GM19468 (cell line): ENCODE measurements at regions not wholly inside any gene's neighbourhood (a gene's known extent, or its start where the extent isn't known, plus 50 kb on each side); places are given as distances from the start of the nearest gene placed in this dataset.

Experiments used
- ATAC-seq: cut with Tn5 transposase; IDR thresholded peaks from one replicate; pipeline ENCODE4 v1.9.1; 2021; ENCODE audit warnings: mild to moderate bottlenecking, moderate library complexity, moderate number of reproducible peaks; ENCODE audit not compliant: unreplicated experiment; ENCODE audit errors: extremely low read depth

GRCh38 chr21:38924954-38925353, 119.2 kb downstream of the ETS2 start:
- ATAC-seq: no peak

- ATAC-seq: no peak
These were observed 117.7 kb downstream of the ETS2 start for GRCh38 chr21:38923429-38923828.

GRCh38 chr21:38922474-38923235, 116.9 kb downstream of the ETS2 start:
- ATAC-seq: no peak

- ATAC-seq: no peak
These were observed 116.0 kb downstream of the ETS2 start for GRCh38 chr21:38921511-38922251.

GRCh38 chr21:38920631-38921398, 115.1 kb downstream of the ETS2 start:
- ATAC-seq: no peak

- no peak for ATAC-seq
These were observed 113.0 kb downstream of the ETS2 start for GRCh38 chr21:38918607-38919346.

- ATAC-seq: no peak
These were observed 111.5 kb downstream of the ETS2 start for GRCh38 chr21:38917043-38917774.

GRCh38 chr21:38916214-38916964, 110.7 kb downstream of the ETS2 start:
- ATAC-seq: no peak

GRCh38 chr21:38915546-38915945, 109.8 kb downstream of the ETS2 start:
- no peak for ATAC-seq

- ATAC-seq: no peak
These were observed 109.0 kb downstream of the ETS2 start for GRCh38 chr21:38914528-38915293.

GRCh38 chr21:38913893-38914527, 108.3 kb downstream of the ETS2 start:
- ATAC-seq: no peak

- no peak for ATAC-seq
These were observed 107.6 kb downstream of the ETS2 start for GRCh38 chr21:38913120-38913892.

- no peak for ATAC-seq
These were observed 107.0 kb downstream of the ETS2 start for GRCh38 chr21:38912789-38913119.

GRCh38 chr21:38912102-38912629, 106.4 kb downstream of the ETS2 start:
- no peak for ATAC-seq

- ATAC-seq: no peak
These were observed 105.9 kb downstream of the ETS2 start for GRCh38 chr21:38911484-38912101.

- no peak for ATAC-seq
These were observed 104.8 kb downstream of the ETS2 start for GRCh38 chr21:38910390-38911067.
